Fibroblast of skin of scalp (primary cell): ENCODE measurements at regions not wholly inside any gene's neighbourhood (a gene's known extent, or its start where the extent isn't known, plus 50 kb on each side); places are given as distances from the start of the nearest gene placed in this dataset.
A peak's percentile ranks its signal among the peaks of the same experiment; 100 is the strongest.
"Not testable (repeated sequence)": the region's sequence is repeated elsewhere in the genome, so short reads cannot be mapped to it uniquely, and the experiment has no call there.

ENCODE experiments used
- DNase-seq: peaks from one replicate; pipeline ENCODE4 v3.0.0-alpha.2; 2013

DNA sequence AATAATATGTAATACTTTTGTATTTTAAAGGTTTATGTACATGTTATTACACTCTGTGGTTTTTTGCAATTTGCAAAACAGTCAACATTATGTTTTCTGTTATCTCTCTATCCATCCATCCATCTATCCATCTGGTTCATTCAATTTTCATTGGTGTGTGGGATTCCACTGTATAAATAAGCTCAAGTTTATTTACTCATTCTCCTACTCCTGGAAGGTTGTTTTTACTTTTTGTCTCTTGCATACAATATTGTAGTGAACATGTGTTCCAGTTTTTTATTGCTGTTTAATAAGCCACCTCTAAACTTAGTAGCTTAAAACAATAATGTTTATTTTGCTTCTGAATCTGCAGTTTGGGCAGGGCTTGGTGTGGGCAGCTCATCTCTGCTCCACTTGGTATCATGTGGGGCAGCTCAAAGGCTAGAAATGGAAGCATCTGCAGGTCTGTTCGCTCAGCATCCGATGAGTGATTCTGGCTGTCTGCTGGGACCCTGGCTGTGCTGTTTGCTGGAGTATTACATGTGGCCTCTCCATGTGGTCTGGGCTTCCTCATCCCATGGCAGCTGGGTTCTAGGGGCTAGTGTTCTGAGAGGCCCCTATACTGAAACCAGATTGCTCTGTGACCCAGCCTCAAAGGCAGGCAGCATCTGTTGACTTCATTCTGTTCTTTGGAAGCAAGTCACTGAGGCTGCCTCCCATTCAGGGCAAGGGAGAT, 98.8 kb downstream of the SLC25A47 start:
- DNase-seq, result no peak

DNA sequence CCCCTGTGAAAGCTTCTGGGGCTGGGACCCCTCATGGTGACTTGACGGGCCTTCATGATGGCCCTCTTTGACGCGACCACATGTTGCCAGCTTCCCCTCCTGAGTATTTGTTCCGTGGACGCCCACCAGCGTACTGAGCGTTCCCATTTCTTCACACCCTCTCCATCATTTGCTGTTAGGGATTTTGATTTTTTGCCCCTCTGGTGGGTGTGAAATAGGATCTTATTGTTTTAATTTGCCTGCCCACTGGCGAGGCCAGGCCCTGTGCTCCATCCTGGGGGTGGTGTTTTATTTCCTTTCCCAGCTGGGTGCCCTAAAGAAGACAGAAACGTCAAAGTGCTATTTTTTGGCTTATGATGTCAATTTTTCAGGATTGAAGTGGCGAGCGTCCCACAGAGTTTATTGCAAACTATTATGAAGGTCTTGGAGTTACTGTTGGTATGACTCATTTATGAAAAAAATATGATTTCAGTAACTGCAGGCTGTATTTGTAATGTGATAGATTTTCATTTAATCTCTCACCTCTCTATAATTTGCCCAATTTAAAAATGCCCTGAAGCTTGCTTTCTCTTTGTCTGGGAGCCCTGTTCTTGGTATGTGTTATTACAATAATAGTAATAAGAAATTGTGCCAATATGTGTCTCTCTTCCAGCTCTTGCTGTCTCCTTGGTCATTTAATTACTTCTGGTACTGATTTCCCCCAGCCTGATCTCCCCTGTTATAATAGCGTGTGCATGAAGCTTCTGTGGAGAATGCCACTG, 99.6 kb downstream of the SLC25A47 start:
- peak; percentile 84 for DNase-seq

DNA sequence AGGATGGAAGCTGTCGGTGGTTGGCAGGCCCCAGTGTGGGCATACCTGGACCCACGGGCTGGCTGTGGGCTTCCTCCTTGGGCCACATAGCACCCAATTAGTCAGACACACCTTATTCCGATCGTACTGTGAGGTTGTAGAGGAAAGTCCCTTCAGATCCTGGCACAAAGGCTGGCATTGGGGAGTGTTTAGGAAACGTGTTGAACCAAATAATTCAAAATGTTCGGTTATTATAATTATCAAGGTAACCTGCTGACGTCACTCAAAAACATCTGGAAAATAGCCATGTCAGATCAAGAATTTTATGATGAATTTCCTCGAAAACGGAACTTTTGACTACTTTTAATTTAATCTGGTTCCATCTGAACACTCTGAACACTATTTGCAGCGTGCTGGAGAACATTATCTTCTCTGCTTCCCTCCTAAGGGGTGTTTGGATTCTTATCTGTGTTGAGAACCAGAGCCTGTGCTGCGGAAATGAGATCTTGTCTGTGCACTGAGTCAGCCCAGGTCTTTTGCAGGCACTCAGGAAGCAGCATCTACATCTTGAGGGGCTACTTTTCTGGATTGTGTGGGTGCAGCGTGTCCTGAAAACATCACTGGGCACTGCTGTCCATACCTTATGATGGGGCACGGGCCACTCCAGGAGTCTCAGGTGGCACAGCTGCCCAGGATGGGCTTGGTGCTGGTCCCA, 100.3 kb downstream of the SLC25A47 start:
- DNase-seq, result no peak

DNA sequence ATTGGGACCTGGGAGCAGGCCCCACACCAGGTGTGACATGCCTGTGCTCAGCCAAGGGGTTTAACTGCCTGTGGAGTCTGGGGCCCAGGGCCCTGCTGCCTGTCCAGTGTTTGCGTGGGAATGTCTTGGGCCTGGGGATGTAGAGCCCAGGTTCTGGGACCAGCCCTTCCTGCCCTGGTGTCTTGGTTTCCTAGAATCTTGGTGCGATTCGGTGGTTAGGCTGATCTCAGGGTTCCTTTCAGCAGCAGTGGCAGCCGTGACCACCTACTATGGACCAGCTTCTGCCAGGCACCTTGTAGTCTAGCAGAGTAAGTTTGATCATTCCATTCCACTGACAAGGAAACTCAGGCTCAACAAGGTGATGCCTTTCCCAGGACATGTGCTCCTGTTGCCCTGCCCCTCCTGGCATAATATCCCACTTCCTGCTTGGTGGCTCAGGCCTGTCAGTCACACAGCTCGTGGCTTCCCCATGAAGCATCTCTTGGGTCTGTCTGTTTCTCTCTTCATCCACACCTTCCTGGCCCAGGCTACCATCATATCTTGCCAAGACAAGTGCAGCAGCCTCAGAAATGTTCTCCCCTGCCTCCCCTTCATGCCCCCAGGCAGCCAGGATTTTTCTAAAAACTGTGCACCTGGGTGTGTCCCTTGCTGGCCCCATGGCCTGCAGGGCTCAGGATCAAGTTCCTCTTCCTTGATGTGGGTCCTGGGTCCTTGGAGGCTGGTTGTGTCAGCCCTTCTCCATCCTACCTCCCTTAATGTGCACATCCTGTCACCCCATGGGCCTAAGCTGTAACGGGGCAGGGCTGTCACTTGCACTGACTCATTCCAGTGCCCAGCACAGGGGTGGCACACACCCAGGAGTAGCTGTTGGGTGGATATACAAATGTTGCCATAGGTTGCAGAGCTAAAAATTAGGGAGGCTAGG, 101.6 kb downstream of the SLC25A47 start:
- no peak for DNase-seq

DNA sequence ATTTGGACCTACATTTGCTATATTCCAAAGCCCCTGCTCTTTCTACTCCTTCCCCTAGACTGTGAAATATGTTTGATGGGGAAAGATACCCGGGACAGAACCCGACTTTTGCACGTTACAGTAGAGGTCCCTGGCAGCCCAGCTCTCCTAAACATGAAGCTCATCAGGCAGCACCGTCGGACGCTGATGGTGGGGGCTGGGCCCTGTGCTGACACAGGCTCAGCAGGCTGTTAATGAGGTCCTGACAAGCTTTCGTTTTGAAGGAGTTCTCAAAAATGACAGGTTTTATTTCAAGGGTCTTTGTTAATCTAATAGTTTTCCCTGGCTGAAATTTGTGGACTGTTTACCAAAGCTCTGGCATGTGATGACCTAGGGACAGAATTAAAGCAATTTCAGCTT, 102.3 kb downstream of the SLC25A47 start:
- no peak for DNase-seq

DNA sequence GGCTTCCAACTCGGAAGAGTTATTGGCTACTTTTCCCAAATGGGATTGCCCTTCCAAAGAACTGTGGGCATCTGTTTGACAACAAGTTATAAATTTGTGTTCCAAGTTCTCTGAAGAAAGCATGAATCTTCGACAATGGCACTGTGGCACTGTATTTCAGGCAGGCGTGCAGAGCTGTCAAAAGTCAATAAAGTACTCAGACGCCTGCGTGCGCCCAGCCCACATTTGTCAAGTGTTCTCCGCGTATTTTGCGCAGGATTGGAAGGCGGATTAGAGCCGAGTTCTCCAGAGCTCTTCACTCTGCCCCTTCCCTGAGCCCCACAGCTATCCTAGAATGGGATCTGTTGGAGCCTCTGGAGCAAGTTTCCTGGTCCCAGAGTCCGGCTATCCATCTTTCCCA, 103.2 kb downstream of the SLC25A47 start:
- no peak for DNase-seq

DNA sequence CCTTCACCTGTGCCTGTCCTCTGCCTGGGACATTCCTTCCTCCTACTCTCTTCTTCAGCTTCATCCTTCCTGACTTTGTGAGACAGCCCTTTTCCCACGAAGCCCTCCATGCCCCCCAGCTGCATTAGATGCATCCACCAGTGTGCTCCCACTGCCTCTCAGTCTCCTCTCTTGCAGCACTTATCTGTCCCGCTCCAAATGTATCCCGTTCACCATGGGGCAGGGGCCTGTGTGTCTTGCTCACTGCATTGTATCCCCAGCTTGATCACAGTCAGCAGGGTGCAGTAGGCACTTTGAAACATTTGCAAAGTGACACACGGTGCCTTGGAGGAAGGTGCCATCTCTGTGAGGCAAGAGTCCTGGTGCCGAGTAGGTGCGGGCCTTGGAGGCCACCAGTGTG, 104.0 kb downstream of the SLC25A47 start:
- no peak for DNase-seq

DNA sequence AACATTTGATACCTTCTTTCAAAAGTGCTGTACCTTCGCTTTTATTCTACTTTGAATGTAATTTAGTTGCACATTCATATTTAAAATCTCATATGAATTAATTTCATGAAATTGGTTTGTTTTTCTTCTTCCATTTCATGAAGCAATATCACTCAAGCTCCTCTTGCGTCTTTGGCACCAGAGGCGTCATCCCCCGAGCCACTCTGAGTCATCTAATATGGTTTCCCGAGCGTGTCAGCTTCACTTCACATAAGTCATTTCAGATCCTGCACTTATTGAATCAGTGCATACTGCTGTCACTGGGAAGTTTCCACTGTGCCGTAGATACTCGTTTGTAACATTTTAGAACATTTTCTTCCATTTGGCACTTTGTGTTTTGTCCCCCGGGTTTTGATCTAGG, 105.6 kb downstream of the SLC25A47 start:
- peak; percentile 63 for DNase-seq

DNA sequence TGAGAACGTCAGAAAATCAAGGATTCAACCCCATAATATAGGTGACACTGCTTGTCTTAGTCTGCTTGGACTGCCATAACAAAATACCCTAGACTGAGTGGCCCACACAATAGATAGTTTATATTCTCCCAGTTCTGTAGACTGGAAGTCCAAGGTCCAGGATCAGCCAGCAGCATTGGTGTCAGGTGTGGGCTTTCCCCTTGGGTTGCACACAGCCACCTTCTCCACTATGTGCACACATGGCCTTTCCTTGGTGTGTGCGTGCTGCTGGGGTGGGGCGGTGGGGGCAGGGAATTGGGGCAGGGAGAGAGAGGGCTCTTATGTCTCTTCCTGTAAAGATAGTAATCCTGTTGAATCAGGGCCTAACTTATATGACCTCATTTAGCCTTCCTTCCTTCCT, 106.4 kb downstream of the SLC25A47 start:
- no peak for DNase-seq

DNA sequence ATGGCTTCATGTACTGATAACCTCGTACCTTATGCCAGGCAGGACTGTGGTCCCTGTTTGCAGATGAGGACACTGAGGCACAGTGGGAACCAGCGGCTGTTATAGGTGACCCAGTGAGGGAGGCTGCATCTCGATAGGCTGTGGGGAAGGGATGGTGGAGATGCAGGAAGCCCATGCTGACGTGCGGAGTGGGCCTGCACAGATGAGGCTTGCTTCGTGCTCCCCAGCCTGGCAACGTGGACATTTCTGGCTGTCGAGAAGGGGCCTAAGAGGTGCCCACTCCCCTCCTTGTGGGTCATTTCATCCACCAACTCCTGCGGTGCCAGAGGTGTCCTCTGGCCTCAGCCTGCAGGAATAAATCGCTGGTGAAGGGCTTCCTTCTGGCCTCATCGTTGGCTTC, 107.4 kb downstream of the SLC25A47 start:
- no peak for DNase-seq

DNA sequence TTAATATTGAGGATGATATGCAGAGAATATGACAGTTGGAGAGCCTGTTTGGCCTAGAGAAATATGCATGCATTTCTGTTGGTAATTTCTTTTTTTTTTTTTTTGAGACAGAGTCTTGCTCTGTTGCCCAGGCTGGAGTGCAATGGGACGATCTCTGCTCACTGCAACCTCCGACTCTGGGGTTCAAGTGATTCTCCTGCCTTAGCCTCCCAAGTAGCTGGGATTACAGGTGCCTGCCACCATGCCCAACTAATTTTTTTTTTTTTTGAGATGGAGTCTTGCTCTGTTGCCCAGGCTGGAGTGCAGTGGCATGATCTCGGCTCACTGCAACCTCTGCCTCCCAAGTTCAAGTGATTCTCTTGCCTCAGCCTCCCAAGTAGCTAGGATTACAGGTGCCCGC, 108.3 kb downstream of the SLC25A47 start:
- not testable (repeated sequence) for DNase-seq

DNA sequence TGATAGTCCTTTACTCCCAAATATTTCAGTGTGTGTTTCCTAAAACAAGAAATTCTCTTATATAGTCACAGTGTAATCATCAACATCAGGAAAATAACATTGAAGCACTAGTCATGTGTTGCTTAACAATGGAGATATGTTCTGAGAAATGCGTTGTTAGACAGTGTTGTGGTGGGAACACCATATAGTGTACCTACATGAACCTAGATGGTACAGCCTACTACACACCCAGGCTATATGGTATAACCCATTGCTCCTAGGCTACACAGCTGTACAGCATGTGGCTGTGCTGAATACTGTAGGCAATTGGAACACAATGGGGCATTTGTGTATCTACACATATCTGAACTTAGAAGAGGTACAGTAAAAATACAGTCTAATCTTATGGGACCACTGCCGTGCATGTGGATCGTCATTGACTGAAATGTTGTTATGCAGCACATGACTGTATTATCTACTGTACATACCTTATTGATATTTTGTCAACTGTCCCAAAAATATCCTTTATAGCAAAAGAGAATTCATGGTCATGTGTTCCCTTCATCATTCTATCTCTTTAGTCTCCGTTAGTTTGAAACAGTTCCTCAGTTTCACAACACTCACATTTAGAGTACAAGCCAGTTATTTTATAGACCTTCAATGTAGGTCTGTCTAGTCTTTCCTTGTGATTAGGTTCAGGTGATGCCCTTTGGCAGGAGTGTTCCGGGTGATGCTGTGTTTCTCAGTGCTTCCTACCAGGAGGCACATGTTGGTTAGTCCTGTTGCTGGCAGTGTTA, 109.7 kb downstream of the SLC25A47 start:
- no peak for DNase-seq

DNA sequence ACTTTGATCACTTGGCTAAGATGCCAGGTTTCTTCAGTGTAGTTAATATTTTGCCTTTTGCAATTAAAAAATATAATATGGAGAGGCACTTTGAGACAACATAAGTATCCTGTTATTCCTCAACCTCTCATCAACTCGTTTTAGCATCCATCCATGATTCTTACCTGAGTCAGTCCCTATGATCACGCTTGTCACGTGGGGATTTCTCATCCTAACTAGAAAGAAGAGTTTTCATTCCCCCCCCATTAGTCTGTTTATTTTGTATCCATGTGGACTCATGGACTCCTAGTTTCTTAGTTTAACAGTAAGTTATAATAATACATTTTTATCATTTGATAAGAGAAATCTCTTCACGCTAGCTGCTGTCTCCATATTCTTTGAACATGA, 110.3 kb downstream of the SLC25A47 start:
- DNase-seq, result no peak

DNA sequence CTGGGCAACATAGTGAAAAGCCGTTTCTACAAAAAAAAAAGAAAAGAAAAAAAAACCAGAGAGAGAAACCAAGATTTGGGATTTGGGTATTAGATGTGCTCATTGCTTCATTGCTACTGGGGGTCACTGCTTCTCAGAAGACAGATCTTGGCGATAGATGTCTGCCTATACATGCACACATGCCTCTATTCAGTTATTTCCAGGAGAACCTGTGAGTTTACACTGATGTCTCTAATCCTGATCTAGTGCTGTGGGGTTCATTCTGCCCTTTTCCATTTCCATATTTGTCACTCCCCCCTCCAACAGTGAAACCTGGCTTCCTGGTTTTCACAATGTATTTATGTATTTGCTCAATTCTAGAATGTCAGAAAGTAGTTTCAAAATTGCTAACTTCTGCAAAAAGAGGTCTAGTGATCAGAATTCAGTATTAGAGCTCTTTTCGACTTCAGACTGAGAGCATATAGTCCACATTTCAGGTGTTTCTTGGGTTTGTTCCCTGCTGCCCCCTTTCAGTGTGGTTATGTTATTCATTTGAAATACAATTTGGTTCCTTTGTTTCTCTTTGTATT, 111.0 kb downstream of the SLC25A47 start:
- no peak for DNase-seq

DNA sequence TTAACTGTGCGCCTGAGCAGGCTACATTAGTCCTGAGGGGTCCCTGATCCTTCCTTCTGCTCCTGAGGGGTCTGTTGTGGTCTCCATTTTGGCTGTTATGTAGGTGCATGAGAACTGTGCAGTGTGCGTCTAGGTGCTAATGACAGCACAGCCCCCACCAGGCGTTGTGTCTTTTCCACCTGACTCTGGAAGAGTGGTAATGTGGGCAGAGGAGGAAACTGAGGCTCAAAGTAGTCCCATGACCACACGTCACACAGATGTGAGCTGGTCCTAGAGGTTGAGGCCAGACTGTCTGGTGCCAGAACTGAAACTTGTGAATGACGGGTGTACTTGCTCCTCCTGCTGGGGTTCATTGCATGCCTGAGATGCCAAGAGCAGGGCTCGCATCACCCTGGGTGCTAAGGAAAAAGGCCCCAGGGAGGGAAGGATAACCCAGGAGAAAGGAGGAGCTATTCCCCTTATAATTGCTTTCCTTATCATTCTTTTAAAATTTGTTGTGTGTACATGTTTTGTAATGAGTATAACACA, 111.8 kb downstream of the SLC25A47 start:
- DNase-seq, result no peak

DNA sequence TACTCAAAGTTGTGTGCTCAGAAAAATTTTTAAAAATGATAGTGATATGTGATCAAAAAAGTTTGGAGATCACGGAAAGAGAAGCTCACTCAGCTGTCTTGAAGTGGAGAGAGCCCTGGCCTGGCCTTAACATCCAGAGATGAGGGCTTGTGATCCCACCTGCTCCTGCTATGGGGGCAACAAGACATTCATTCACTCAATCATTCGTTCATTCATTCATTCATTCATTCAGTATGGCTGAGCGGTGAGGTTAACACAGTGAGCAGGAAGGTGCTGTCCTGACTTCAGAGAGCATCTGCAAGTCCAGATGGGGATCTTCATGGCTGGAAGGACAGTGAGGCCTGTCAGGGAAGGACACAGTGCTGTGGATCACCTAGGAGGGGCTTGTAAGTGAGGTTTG, 112.3 kb downstream of the SLC25A47 start:
- no peak for DNase-seq

DNA sequence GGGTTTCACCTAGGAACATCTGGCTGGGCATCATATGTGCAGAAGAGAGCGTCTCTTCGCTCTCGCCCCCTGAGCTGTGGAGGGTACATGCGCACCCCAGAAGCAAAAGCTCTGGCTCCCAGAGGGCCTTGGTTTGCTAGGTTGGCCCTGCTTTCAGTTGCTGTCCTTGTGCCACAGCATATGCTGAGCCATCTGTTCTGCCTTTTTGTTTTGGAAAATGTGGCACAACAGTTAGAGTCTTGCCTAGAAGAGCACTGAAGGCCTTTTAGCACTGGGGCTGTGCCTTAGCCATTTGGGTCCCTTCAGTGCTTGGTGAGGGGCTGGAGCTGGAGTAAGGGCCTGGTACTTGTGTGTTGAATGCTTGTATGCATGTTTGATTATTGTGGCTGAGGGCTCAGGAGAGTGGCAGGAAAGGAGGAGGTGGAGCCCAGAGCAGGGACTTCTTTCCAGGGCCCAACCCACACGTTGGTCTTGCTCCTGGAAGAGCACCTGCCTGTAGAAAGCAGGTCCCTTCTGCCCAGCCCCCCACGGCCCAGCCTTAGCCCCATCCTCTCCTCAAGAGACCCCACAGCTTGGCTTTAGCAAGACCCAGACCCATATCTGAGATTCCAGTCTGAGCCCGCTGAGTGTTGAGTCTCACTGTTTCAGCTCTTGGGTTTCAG, 113.7 kb downstream of the SLC25A47 start:
- no peak for DNase-seq

DNA sequence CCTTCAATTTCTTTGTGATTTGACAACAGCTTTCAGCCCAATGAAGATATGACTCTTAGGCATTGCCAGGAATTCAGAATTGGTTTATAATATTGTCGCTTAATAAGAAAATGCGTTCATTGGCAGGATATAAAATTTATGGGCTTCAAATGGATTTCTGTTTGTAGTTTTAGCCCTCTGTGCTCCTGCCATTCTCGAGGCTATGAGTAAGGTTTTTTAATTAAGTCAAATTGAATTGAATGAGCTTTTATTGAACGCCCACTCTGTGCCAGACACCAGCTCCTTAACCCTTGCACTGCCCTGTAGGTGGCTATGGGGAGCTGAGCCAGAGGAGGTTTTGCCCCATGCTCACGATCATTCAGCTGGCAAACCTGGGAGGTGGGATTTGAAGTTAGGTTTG, 115.1 kb downstream of the SLC25A47 start:
- DNase-seq, result no peak

DNA sequence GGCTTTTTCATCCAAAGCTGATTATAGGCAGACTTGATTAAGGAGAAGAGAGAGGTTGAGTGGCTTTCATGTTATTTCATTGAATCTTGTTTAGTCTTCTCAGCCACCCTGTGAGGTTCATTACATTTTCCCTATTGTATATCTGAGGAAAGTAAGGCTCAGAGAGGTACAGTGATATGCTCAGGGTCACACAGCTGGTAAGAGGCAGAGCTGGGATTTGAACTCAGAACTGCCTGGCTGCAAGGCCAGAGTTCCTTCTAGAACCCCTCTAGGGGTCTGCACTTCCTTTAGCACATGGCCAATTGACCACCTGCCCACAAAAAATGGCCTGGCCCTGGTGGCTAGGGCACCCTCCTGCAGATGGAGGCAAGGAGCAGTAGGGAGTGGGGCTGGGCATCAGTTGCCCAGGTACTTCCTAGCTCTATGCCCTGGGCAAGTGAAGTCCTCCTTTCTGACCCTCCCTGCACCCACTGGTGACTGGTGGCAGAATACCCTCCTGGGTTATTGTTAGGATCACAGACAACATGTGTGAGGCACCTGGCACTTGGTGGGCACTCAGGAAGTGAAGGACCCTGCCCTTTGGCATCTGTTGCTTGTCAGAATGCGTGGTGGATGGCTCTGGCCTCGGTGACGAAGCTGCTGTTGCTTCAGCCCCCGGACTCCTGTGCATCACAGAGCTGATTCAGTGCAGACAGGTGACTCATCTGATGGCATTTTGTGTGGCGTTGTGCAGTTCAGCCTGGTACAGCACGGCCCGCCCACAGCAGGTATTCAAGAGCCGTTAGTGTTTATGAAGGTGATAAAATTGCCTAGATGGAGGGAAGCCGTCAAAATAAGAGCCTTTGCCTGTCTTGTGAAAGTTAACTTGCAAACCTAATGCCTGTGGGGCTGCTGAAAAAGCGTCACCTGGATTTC, 115.8 kb downstream of the SLC25A47 start:
- DNase-seq, result peak; percentile 42

DNA sequence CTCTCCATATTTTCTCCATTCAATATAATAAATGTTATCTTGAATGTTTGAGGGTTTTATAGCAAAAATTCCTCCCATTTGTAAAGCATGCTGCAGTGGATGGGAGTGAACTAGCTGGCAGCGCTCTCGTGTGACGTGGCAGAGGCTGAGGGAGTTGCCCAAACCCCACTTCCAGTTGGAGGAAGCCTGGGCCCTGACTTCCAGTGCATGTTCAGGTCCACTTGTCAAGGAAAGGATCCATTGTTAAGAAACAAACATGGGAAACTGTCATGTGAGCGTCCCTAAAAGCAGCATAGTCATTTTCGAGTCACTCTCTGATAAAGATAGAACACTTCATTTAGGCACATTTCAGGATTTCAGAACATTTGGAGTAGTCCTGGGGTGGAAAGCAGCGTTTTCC, 116.6 kb downstream of the SLC25A47 start:
- no peak for DNase-seq
